RPMI7951 (cell line): ENCODE measurements at regions not wholly inside any gene's neighbourhood (a gene's known extent, or its start where the extent isn't known, plus 50 kb on each side); places are given as distances from the start of the nearest gene placed in this dataset.
"Not testable (repeated sequence)": the region's sequence is repeated elsewhere in the genome, so short reads cannot be mapped to it uniquely, and the experiment has no call there.

Experiments used
- DNase-seq: peaks from one replicate; pipeline ENCODE4 v3.0.0-alpha.2; 2012; ENCODE audit warnings: low read depth

DNA sequence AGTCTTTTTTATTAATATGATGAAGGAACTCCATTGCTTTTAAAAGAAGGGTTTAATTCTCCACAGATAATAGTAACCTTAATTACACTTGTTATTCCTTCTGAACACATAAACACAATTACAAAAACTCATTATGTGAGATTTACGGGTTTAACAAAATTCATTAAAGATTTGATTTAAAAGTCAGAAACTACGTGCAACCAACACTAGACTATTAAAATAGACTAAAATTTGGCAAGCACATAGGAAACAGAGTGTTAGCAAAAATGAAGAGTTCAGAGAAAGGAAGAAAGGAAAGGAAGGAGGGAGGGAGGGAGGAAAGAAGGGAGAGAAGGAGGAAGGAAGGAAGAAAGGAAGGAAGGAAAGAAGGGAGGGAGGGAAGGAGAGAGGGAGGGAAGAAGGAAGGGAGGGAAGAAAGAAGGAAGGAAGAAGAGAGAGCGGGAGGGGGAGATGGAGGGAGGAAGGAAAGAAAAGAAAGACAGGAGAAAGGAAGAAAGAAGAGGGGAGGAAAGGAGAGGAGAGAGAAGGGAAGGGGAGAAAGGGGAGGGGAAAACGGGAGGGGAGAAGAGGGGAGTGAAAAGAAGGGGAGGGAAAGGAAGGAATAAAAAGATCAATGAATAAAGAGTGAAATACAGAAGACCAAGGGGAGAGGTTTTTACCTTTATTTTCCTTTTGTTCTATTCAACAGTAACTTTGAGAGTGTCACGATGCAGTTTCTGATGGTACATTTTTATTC lies 123.4 kb upstream of the LYPLAL1 start:
- no peak for DNase-seq

DNA sequence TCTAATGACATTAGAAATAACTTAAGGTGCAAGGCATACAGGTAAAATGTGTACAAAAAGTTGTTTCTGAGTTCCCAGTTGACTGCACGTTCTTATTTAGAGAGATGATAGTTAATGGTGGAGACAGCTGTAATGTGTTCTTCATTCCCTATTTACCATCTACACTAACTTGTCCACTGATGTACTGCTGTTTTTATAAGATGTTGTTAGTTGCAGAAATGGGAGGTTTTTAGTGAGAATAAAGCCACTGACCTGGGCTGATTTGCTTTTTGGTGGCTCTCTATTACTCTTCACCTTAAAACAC lies 122.9 kb upstream of the LYPLAL1 start:
- no peak for DNase-seq

DNA sequence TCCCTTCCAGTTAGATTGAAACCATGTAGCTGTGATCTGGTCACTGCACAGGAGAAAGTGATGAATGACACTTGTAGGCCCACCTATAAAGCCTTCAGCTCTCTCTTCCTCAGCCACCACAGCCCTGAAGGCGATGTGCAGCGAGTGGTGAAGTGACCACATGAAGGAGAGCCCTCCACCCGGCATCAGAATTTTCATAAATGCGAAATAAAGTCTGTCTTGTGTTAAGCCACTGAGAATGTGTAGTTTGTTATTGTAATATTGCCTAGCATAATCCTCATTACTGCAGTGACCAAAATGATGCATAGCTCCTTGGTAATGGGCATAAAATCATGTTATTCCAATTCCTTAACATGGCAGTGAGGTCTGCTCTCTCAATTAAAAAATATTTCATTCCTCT lies 122.1 kb upstream of the LYPLAL1 start:
- DNase-seq = no peak

DNA sequence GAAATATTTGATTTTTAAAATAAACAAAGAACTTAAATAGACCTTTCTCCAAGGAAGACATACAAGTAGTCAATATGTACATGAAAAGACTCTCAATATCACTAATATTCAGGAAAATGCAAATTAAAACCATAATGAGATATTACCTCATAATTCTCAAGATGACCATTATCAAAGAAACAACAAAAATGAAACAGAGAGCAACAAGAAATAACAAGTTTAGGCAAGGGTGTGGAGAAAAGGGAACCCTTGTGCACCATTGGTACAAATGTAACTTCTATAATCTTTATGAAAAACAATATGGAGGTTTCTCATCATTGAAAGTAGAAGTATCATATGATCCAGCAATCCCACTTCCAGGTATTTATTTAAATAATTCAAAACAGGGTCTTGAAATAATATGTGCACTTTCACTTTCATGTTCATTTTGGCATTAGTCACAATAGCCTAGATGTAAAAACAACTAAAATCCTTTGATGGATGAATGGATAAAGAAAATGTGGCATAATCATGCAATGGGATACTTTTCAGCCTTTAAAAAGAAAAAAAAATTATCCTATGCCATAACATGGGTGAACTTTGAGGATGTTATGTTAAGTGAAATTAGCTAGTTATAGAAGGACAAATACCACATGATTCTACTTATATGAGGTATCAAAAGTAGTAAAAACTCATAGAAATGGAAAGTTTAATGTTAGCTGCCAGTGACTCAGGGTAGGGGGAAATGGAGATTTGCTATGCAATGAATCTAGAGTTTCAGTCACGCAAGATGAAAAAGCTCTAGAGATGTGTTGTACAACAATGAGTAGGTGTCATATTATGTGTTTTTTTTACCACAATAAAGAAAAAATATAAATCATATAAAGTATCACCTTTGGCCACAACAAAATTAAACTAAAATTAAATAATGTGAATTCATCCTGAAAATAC lies 114.5 kb upstream of the LYPLAL1 start:
- no peak for DNase-seq

- no peak for DNase-seq
These were observed 112.9 kb upstream of the LYPLAL1 start for GRCh38 chr1:219060798-219061197.

DNA sequence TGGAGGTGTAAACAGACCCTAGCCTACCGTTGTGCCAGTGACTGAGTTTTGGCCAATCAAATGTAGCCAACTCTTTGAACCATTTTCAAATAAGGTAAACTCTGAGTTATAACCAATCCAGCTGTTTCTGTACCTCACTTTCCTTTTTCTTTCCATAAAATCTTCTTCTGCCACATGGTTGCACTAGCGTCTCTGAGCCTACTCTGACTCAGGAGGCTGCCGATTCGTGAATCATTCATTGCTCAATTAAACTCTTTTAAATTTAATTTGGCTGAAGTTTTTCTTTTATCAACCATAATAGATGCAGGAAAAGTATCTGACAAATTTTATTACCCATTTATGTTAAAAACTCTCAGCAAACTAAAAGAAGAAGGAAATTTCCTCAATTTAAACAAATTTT lies 111.5 kb upstream of the LYPLAL1 start:
- no peak for DNase-seq

DNA sequence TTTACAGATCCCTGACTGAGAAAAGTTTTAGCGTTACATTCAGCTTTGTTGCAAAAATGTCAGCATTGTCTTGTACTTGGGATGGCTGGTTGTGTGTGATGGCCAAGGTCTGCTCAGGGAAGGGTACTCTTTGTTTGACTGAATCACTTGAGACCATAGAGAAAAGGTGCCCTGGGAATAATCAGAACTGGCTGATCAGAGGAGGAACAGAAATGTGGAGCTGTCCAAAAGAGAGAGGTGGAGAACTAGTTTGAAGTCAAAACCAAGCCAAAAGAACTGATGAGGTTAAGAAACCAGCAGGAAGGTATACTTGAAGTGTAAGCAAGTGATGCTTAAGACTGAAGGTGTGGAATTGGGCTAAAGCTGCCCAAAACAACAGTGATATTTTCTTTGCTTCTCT lies 107.6 kb upstream of the LYPLAL1 start:
- DNase-seq = no peak

GRCh38 chr1:219066631-219067349 lies 106.9 kb upstream of the LYPLAL1 start:
- peak; percentile 73 for DNase-seq

GRCh38 chr1:219067350-219067712 lies 106.3 kb upstream of the LYPLAL1 start:
- no peak for DNase-seq

GRCh38 chr1:219070395-219070794 lies 103.3 kb upstream of the LYPLAL1 start:
- DNase-seq = not testable (repeated sequence)

DNA sequence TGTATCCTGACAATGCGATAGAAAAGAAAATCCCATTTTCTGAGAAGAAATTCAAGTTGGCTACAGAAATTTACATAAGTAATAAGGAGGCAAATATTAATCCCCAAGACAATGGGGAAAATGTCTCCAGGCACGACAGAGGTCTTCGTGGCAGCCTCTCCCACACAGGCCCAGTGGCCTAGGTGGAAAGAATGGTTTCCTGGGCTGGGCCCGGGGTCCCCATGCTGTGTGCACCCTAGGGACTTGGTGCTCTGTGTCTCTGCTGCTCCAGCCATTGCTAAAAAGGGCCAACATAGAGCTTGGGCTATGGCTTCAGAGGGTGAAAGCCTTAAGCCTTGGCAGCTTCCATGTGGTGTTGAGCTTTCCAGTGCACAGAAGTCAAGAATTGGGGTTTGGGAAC lies 102.5 kb upstream of the LYPLAL1 start:
- no peak for DNase-seq

GRCh38 chr1:219072329-219072728 lies 101.3 kb upstream of the LYPLAL1 start:
- DNase-seq = no peak

GRCh38 chr1:219074084-219074728 lies 99.5 kb upstream of the LYPLAL1 start:
- no peak for DNase-seq

- no peak for DNase-seq
These were observed 98.4 kb upstream of the LYPLAL1 start for GRCh38 chr1:219075121-219075879.

GRCh38 chr1:219076326-219076937 lies 97.2 kb upstream of the LYPLAL1 start:
- no peak for DNase-seq

- DNase-seq = not testable (repeated sequence)
These were observed 95.9 kb upstream of the LYPLAL1 start for GRCh38 chr1:219077767-219078166.

DNA sequence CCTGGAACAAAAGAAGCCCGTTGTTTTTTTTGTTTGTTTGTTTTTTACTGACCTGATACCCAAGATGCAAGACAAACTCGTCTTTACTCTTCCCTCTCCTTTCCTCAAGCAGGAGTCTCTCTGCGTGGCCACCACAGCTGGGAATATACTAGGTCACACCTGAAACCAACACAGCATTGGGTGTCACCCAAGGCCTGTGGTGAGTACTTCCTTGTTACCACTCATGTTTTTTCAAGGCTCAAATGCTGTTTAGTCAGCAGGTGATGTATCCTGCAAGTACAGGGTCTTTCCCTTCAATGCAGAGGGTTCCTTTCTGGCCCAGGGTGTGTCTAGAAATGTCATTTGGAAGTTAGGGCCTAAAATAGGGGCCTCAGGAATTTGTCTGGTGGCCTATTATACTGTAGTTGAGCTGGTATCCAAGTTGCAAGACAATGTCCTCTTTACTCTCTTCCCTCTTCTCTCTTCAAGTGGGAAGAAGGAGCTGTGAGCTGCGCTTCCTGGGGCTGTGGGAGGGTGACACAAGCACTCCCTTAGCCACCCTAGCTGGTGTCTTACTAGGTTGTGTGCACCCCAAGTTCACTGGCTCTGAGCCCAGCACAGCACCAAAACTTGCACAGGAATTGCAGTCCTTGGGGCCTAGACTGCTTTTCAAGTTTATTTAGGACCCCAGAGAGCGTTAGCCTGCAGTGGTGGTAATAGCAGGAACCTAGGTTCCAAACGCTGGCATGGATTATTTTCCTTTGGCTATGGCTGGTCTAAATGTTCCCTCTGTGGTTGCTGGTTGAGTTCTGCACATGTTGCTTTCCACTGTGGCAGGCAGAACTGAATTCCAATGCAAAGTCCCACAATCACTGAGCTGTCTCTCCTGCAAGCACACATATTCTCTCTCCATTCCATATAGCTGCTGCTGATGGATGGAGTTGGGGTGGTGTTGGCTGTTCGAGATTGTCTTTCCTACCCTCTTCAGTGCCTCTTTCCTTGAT lies 91.4 kb upstream of the LYPLAL1 start:
- DNase-seq = no peak

DNA sequence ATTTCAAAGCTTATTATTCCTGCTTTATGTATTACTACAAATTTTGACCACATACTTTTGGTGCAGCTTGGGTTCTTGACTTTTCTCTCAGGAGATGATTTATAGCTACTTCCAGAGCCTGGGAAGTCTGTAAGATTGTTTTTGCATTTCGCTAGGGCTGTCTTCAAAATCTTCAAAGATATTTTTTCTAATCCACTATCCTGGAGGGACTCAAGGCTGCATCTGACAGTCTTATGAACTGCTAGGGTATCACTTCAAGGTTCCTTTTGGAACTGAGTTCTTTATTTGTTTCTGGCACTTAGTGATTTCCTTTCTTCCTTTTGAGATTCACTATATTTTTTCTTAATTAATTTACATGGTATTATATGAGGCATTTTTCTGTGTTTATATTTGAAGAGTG lies 90.0 kb upstream of the LYPLAL1 start:
- DNase-seq = no peak

DNA sequence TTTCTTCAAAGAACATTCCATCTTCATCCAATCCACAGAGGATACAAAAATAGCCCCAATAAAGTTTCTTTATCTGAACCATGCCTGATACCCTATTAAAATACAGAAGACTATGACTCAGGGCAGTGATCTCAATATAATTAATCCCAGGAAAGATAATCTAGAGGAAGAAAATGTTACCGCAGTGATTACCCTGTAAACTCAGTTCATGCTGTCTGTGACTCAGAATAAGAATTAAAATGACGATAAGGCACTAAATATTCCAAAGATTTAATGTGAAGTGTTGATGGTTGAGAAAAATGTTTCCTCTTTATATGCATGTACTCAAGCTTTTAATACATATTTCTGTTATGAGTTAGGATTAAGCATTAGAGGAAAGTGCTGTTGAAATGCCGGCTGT lies 88.6 kb upstream of the LYPLAL1 start:
- peak; percentile 63 for DNase-seq

- DNase-seq = peak; percentile 50
These were observed 87.7 kb upstream of the LYPLAL1 start for GRCh38 chr1:219085988-219086387.
